ENCODE measurements at regions not wholly inside any gene's neighbourhood (a gene's known extent, or its start where the extent isn't known, plus 50 kb on each side); places are given as distances from the start of the nearest gene placed in this dataset.
A peak's percentile ranks its signal among the peaks of the same experiment; 100 is the strongest.

DNA sequence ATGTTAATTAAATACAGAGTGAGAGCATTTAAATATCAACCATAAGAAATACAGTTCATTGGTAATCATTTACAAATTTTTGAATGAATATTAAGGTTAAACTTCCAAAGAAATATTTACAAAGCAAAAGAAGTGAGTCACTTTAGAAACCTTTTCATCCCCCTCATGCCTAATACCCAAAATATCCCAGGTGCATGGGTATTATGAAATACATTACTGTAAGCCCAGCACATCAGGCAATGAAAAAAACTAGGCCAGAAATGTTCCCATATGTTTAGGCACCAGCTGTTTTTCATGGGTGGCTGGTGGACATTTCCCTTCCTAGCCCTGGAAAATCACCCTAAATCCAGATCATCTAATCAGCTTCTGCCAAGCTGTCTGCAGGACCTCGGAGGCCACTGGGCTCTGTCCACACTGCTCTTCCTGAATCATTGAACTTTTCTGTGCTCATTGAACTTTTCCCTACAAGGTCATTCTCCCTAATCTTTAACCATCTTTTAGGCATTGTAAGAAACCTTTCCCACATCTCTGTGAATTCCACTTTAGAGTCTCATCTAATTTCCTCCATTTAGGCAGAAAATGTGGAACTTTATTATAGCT lies 145.3 kb upstream of the STXBP5 start (continued):
- TF ChIP-seq, protein P1, sequence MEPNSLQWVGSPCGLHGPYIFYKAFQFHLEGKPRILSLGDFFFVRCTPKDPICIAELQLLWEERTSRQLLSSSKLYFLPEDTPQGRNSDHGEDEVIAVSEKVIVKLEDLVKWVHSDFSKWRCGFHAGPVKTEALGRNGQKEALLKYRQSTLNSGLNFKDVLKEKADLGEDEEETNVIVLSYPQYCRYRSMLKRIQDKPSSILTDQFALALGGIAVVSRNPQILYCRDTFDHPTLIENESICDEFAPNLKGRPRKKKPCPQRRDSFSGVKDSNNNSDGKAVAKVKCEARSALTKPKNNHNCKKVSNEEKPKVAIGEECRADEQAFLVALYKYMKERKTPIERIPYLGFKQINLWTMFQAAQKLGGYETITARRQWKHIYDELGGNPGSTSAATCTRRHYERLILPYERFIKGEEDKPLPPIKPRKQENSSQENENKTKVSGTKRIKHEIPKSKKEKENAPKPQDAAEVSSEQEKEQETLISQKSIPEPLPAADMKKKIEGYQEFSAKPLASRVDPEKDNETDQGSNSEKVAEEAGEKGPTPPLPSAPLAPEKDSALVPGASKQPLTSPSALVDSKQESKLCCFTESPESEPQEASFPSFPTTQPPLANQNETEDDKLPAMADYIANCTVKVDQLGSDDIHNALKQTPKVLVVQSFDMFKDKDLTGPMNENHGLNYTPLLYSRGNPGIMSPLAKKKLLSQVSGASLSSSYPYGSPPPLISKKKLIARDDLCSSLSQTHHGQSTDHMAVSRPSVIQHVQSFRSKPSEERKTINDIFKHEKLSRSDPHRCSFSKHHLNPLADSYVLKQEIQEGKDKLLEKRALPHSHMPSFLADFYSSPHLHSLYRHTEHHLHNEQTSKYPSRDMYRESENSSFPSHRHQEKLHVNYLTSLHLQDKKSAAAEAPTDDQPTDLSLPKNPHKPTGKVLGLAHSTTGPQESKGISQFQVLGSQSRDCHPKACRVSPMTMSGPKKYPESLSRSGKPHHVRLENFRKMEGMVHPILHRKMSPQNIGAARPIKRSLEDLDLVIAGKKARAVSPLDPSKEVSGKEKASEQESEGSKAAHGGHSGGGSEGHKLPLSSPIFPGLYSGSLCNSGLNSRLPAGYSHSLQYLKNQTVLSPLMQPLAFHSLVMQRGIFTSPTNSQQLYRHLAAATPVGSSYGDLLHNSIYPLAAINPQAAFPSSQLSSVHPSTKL (CRISPR knock-in tag; IDR thresholded peaks at IDR 0.05): peak; percentile 69
- TF ChIP-seq CREB1 (IDR thresholded peaks at IDR 0.05) (no peak), CREB1 (CRISPR knock-in tag; IDR thresholded peaks at IDR 0.05) (no peak), ZNF232 (CRISPR knock-in tag; IDR thresholded peaks at IDR 0.05; ENCODE audit: borderline replicate concordance) (no peak), ZNF766 (CRISPR knock-in tag; IDR thresholded peaks at IDR 0.05; ENCODE audit: borderline replicate concordance) (peak; percentile 86; the same call in 1 of the 2 replicates), ZSCAN12 (CRISPR knock-in tag; IDR thresholded peaks at IDR 0.05) (no peak), ZNF44 (CRISPR knock-in tag; IDR thresholded peaks at IDR 0.05) (no peak), SMAD3 (CRISPR knock-in tag; IDR thresholded peaks at IDR 0.05) (no peak), ZNF10 (CRISPR knock-in tag; IDR thresholded peaks at IDR 0.05; ENCODE audit: borderline replicate concordance, low read depth) (no peak), PITX1 (CRISPR knock-in tag; IDR thresholded peaks at IDR 0.05) (no peak), RBM22 (optimal IDR thresholded peaks at IDR 0.05; ENCODE audit: low read length) (no peak), ZFY (CRISPR knock-in tag; IDR thresholded peaks at IDR 0.05) (no peak), ZNF644 (CRISPR knock-in tag; IDR thresholded peaks at IDR 0.05; ENCODE audit: low read depth) (0 out of 2 replicates have a peak, but pooled peaks have one; percentile 30), ESRRA (CRISPR knock-in tag; IDR thresholded peaks at IDR 0.05; ENCODE audit: low read depth) (peak; percentile 43; the same call in 1 of the 2 replicates), DR1 (CRISPR knock-in tag; IDR thresholded peaks at IDR 0.05) (no peak), ZNF567 (CRISPR knock-in tag; IDR thresholded peaks at IDR 0.05; ENCODE audit: borderline replicate concordance) (no peak), GFI1 (CRISPR knock-in tag; IDR thresholded peaks at IDR 0.05; ENCODE audit: borderline replicate concordance) (no peak), SMC3 (IDR thresholded peaks at IDR 0.05; ENCODE audit: low read length) (no peak), GATA4 (IDR thresholded peaks at IDR 0.05; ENCODE audit: borderline replicate concordance, low read depth) (no peak), SMARCC2 (IDR thresholded peaks at IDR 0.05) (no peak)
- TF ChIP-seq, protein P2, sequence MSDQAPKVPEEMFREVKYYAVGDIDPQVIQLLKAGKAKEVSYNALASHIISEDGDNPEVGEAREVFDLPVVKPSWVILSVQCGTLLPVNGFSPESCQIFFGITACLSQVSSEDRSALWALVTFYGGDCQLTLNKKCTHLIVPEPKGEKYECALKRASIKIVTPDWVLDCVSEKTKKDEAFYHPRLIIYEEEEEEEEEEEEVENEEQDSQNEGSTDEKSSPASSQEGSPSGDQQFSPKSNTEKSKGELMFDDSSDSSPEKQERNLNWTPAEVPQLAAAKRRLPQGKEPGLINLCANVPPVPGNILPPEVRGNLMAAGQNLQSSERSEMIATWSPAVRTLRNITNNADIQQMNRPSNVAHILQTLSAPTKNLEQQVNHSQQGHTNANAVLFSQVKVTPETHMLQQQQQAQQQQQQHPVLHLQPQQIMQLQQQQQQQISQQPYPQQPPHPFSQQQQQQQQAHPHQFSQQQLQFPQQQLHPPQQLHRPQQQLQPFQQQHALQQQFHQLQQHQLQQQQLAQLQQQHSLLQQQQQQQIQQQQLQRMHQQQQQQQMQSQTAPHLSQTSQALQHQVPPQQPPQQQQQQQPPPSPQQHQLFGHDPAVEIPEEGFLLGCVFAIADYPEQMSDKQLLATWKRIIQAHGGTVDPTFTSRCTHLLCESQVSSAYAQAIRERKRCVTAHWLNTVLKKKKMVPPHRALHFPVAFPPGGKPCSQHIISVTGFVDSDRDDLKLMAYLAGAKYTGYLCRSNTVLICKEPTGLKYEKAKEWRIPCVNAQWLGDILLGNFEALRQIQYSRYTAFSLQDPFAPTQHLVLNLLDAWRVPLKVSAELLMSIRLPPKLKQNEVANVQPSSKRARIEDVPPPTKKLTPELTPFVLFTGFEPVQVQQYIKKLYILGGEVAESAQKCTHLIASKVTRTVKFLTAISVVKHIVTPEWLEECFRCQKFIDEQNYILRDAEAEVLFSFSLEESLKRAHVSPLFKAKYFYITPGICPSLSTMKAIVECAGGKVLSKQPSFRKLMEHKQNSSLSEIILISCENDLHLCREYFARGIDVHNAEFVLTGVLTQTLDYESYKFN (CRISPR knock-in tag; conservative IDR thresholded peaks at IDR 0.05): peak; percentile 64
- TF ChIP-seq, protein P3, sequence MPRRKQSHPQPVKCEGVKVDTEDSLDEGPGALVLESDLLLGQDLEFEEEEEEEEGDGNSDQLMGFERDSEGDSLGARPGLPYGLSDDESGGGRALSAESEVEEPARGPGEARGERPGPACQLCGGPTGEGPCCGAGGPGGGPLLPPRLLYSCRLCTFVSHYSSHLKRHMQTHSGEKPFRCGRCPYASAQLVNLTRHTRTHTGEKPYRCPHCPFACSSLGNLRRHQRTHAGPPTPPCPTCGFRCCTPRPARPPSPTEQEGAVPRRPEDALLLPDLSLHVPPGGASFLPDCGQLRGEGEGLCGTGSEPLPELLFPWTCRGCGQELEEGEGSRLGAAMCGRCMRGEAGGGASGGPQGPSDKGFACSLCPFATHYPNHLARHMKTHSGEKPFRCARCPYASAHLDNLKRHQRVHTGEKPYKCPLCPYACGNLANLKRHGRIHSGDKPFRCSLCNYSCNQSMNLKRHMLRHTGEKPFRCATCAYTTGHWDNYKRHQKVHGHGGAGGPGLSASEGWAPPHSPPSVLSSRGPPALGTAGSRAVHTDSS (CRISPR knock-in tag; conservative IDR thresholded peaks at IDR 0.05): no peak
